ENCODE measurements at regions not wholly inside any gene's neighbourhood (a gene's known extent, or its start where the extent isn't known, plus 50 kb on each side); places are given as distances from the start of the nearest gene placed in this dataset.
"Not testable (repeated sequence)": the region's sequence is repeated elsewhere in the genome, so short reads cannot be mapped to it uniquely, and the experiment has no call there.

DNA sequence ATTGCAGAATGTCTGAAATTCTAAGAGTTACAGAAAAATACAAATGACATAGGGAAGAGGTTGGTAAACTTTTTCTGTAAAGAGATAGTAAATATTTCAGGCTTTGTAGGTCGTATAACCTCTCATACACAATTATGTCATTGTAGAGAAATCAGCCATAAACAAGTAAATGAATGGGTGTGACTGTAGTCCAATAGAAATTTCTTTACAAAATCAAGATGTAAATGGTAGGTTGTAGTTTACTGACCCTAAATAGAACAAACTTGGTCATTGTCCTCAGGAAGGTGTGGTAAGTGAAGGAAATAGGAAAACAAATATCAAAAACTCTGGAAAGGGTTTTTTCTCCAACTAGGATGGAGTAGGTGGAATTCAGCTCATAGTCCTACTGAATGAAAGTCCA is 415.5 kb upstream of the SPHKAP start:
- H3K4me3 ChIP-seq (ENCODE audit: control insufficient read depth, low read depth, low read length): no peak overlapping the region
- DNase-seq (ENCODE audit: low read depth): no peak
- TF ChIP-seq, protein P1, sequence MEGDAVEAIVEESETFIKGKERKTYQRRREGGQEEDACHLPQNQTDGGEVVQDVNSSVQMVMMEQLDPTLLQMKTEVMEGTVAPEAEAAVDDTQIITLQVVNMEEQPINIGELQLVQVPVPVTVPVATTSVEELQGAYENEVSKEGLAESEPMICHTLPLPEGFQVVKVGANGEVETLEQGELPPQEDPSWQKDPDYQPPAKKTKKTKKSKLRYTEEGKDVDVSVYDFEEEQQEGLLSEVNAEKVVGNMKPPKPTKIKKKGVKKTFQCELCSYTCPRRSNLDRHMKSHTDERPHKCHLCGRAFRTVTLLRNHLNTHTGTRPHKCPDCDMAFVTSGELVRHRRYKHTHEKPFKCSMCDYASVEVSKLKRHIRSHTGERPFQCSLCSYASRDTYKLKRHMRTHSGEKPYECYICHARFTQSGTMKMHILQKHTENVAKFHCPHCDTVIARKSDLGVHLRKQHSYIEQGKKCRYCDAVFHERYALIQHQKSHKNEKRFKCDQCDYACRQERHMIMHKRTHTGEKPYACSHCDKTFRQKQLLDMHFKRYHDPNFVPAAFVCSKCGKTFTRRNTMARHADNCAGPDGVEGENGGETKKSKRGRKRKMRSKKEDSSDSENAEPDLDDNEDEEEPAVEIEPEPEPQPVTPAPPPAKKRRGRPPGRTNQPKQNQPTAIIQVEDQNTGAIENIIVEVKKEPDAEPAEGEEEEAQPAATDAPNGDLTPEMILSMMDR (IDR thresholded peaks at IDR 0.05; ENCODE audit: control insufficient read depth, insufficient read depth, low read depth, low read length, missing control alignments): no peak

- TF ChIP-seq, protein P1 (IDR thresholded peaks at IDR 0.05; ENCODE audit: control insufficient read depth, insufficient read depth, low read depth, low read length, missing control alignments): no peak
- DNase-seq (ENCODE audit: low read depth): no peak
- no peak overlapping the region for H3K4me3 ChIP-seq (ENCODE audit: control insufficient read depth, low read depth, low read length)
These were observed 412.5 kb upstream of the SPHKAP start for GRCh38 chr2:228594012-228594411.

- no peak for DNase-seq (ENCODE audit: low read depth)
- TF ChIP-seq, protein P1 (IDR thresholded peaks at IDR 0.05; ENCODE audit: control insufficient read depth, insufficient read depth, low read depth, low read length, missing control alignments): no peak
- no peak overlapping the region for H3K4me3 ChIP-seq (ENCODE audit: control insufficient read depth, low read depth, low read length)
These were observed 411.4 kb upstream of the SPHKAP start for GRCh38 chr2:228592925-228593324.

DNA sequence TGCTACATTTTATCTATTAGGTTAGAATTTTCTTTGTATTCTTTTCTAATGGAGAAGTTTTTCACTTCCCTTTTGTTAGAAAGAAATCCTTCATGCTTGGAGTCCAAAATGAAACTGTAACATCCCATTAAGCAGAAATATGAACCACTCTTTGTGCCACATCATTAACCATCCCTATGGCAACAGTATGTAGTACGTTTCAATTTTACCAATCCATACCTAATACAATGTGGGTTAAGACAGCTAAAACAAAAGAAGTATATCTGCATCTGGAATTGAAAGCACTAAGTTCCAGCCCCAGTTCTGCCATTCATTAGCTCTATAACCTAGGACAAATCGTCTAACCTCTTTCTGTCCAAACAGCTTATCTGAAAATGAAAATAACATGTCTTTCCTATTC is 409.2 kb upstream of the SPHKAP start:
- TF ChIP-seq, protein P1 (IDR thresholded peaks at IDR 0.05; ENCODE audit: control insufficient read depth, insufficient read depth, low read depth, low read length, missing control alignments): no peak
- DNase-seq (ENCODE audit: low read depth): no peak
- H3K4me3 ChIP-seq (ENCODE audit: control insufficient read depth, low read depth, low read length): no peak overlapping the region

- H3K4me3 ChIP-seq (ENCODE audit: control insufficient read depth, low read depth, low read length): no peak overlapping the region
- TF ChIP-seq, protein P1 (IDR thresholded peaks at IDR 0.05; ENCODE audit: control insufficient read depth, insufficient read depth, low read depth, low read length, missing control alignments): no peak
- no peak for DNase-seq (ENCODE audit: low read depth)
These were observed 407.6 kb upstream of the SPHKAP start for GRCh38 chr2:228589115-228589514.

- no peak overlapping the region for H3K4me3 ChIP-seq (ENCODE audit: control insufficient read depth, low read depth, low read length)
- DNase-seq (ENCODE audit: low read depth): no peak
- TF ChIP-seq, protein P1 (IDR thresholded peaks at IDR 0.05; ENCODE audit: control insufficient read depth, insufficient read depth, low read depth, low read length, missing control alignments): no peak
These were observed 400.2 kb upstream of the SPHKAP start for GRCh38 chr2:228581731-228582130.

GRCh38 chr2:228575897-228576296 is 394.4 kb upstream of the SPHKAP start:
- TF ChIP-seq, protein P1 (IDR thresholded peaks at IDR 0.05; ENCODE audit: control insufficient read depth, insufficient read depth, low read depth, low read length, missing control alignments): no peak
- H3K4me3 ChIP-seq (ENCODE audit: control insufficient read depth, low read depth, low read length): no peak overlapping the region
- no peak for DNase-seq (ENCODE audit: low read depth)

GRCh38 chr2:228568275-228568674 is 386.8 kb upstream of the SPHKAP start:
- DNase-seq (ENCODE audit: low read depth); H3K4me3 ChIP-seq (ENCODE audit: control insufficient read depth, low read depth, low read length): not testable (repeated sequence)

Measured in AG09309 (cell line).